ENCODE measurements at regions not wholly inside any gene's neighbourhood (a gene's known extent, or its start where the extent isn't known, plus 50 kb on each side); places are given as distances from the start of the nearest gene placed in this dataset.

GRCh38 chr3:10761583-10761982 is 54.4 kb upstream of the SLC6A11 start:
- TF ChIP-seq, protein P1, sequence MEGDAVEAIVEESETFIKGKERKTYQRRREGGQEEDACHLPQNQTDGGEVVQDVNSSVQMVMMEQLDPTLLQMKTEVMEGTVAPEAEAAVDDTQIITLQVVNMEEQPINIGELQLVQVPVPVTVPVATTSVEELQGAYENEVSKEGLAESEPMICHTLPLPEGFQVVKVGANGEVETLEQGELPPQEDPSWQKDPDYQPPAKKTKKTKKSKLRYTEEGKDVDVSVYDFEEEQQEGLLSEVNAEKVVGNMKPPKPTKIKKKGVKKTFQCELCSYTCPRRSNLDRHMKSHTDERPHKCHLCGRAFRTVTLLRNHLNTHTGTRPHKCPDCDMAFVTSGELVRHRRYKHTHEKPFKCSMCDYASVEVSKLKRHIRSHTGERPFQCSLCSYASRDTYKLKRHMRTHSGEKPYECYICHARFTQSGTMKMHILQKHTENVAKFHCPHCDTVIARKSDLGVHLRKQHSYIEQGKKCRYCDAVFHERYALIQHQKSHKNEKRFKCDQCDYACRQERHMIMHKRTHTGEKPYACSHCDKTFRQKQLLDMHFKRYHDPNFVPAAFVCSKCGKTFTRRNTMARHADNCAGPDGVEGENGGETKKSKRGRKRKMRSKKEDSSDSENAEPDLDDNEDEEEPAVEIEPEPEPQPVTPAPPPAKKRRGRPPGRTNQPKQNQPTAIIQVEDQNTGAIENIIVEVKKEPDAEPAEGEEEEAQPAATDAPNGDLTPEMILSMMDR (IDR thresholded peaks at IDR 0.05 in 8 of 11, conservative IDR thresholded peaks at IDR 0.05 in 3 of 11): no peak
- no peak for TF ChIP-seq POLR2A (IDR thresholded peaks at IDR 0.05)
